SK-N-MC (cell line): ENCODE measurements at regions not wholly inside any gene's neighbourhood (a gene's known extent, or its start where the extent isn't known, plus 50 kb on each side); places are given as distances from the start of the nearest gene placed in this dataset.

ENCODE experiments used
- FOXP2 ChIP-seq: optimal IDR thresholded peaks from 2 replicates; pipeline ENCODE3; 2011; ENCODE audit warnings: mild to moderate bottlenecking, moderate library complexity; ENCODE audit not compliant: insufficient read depth; ENCODE audit errors: extremely low read length, control extremely low read depth
- POLR2AphosphoS5 ChIP-seq: IDR thresholded peaks from 2 replicates; pipeline ENCODE4 v1.6.1; 2012; ENCODE audit warnings: mild to moderate bottlenecking, low read depth, low read length, borderline replicate concordance

DNA sequence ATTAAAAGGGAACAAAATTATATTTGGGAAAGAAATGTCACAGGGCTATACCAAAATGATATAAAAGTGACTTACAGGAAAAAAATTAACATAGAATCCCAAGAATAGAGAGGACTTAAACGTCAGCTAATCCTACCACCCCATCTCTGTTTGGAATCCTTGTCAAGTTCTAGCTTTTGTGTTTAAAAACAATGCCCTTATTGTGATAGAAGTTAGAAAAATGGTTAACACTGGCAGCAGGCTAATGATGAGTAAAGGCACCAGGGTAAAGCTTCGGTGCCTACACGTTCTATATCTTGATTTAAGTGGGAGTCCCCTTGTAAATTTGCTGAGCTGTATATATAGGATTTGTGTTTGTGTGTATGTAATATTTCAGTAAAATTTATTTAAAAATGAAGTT lies 453.3 kb upstream of the TENM4 start:
- TF ChIP-seq POLR2AphosphoS5 = no peak
- no peak for TF ChIP-seq FOXP2
